Calu3 (cell line): ENCODE measurements at regions not wholly inside any gene's neighbourhood (a gene's known extent, or its start where the extent isn't known, plus 50 kb on each side); places are given as distances from the start of the nearest gene placed in this dataset.

Experiments
- BruUV-seq: library from RNA; stranded (reverse); fragments of 400-500 nt; replicated peaks from 2 replicates; lab custom pipeline; 2021; lab: Mats Ljungman, UMichigan
- CTCF ChIA-PET: fragments of 300-600 bp; sonication (Branson Sonifier 250); formaldehyde crosslinking; loops from one replicate; lab custom pipeline; 2022; ENCODE audit warnings: antibody characterized with exemption; lab: Charles Lee
- DNase-seq: peaks from one replicate; pipeline ENCODE4 v3.0.0; 2022
- H3K27ac Mint-ChIP-seq: one replicate; pipeline ENCODE4 v1.8.0; 2022; ENCODE audit warnings: mixed read lengths; ENCODE audit not compliant: unreplicated experiment
- H3K27me3 Mint-ChIP-seq: one replicate; pipeline ENCODE4 v1.8.0; 2022; ENCODE audit warnings: mixed read lengths; ENCODE audit not compliant: unreplicated experiment
- H3K36me3 Mint-ChIP-seq: one replicate; pipeline ENCODE4 v1.8.0; 2022; ENCODE audit warnings: mild to moderate bottlenecking, moderate library complexity, mixed read lengths; ENCODE audit not compliant: insufficient read depth, unreplicated experiment
- H3K4me1 Mint-ChIP-seq: one replicate; pipeline ENCODE4 v1.8.0; 2022; ENCODE audit warnings: mild to moderate bottlenecking, low read depth, mixed read lengths; ENCODE audit not compliant: unreplicated experiment
- H3K4me3 Mint-ChIP-seq: one replicate; pipeline ENCODE4 v1.8.0; 2022; ENCODE audit warnings: mild to moderate bottlenecking, low read depth, moderate library complexity, mixed read lengths; ENCODE audit not compliant: unreplicated experiment
- H3K9me3 Mint-ChIP-seq: one replicate; pipeline ENCODE4 v1.8.0; 2022; ENCODE audit warnings: low read depth, mixed read lengths; ENCODE audit not compliant: unreplicated experiment
- CTCF ChIP-seq: fragments of 200-600 bp; IDR thresholded peaks from one replicate; pipeline ENCODE4 v1.8.0; 2022; ENCODE audit warnings: antibody characterized with exemption; ENCODE audit not compliant: unreplicated experiment
- intact Hi-C: fragments of 100-400 bp; cut with micrococcal nuclease; formaldehyde crosslinking; loops from one replicate; pipeline ENCODE4 v1.10.0; 2022; ENCODE audit not compliant: unreplicated experiment

GRCh38 chr2:128726911-128727310 is 408.2 kb upstream of the HS6ST1 start:
- BruUV-seq: no TSS peak
- no peak overlapping the region for H3K27ac Mint-ChIP-seq
- H3K27me3 Mint-ChIP-seq: peaks cover 14% of the 10 kb centered on the region
- no peak overlapping the region for H3K4me3 Mint-ChIP-seq
- CTCF ChIA-PET: no interaction called here
- intact Hi-C loops: no loop called here
- no peak for TF ChIP-seq CTCF
- peaks cover 5% of the 10 kb centered on the region for H3K9me3 Mint-ChIP-seq
- H3K4me1 Mint-ChIP-seq: no peaks in the 10 kb centered on the region
- no peak for DNase-seq
- no peaks in the 10 kb centered on the region for H3K36me3 Mint-ChIP-seq

GRCh38 chr2:128727404-128727803 is 408.7 kb upstream of the HS6ST1 start:
- Mint-ChIP-seq H3K27me3 (peaks cover 14% of the 10 kb centered on the region), H3K4me1 (no peaks in the 10 kb centered on the region), H3K27ac (no peak overlapping the region), H3K4me3 (no peak overlapping the region), H3K36me3 (no peaks in the 10 kb centered on the region), H3K9me3 (peaks cover 5% of the 10 kb centered on the region)
- intact Hi-C loops: no loop called here
- BruUV-seq: no TSS peak
- TF ChIP-seq CTCF: no peak
- DNase-seq: no peak
- CTCF ChIA-PET: no interaction called here

GRCh38 chr2:128727914-128728313 is 409.2 kb upstream of the HS6ST1 start:
- Mint-ChIP-seq H3K27ac (no peak overlapping the region), H3K4me1 (no peaks in the 10 kb centered on the region), H3K4me3 (no peak overlapping the region), H3K9me3 (peaks cover 5% of the 10 kb centered on the region), H3K27me3 (peaks cover 14% of the 10 kb centered on the region), H3K36me3 (no peaks in the 10 kb centered on the region)
- TF ChIP-seq CTCF: no peak
- DNase-seq: no peak
- BruUV-seq: no TSS peak
- CTCF ChIA-PET: no interaction called here
- intact Hi-C loops: no loop called here

- intact Hi-C loops: no loop called here
- TF ChIP-seq CTCF: no peak
- H3K4me1 Mint-ChIP-seq: no peaks in the 10 kb centered on the region
- no peaks in the 10 kb centered on the region for H3K36me3 Mint-ChIP-seq
- no TSS peak for BruUV-seq
- peaks cover 5% of the 10 kb centered on the region for H3K9me3 Mint-ChIP-seq
- CTCF ChIA-PET: no interaction called here
- H3K27me3 Mint-ChIP-seq: peaks cover 14% of the 10 kb centered on the region
- H3K4me3 Mint-ChIP-seq: no peak overlapping the region
- no peak overlapping the region for H3K27ac Mint-ChIP-seq
- no peak for DNase-seq
Observed at GRCh38 chr2:128729051-128729450, 410.4 kb upstream of the HS6ST1 start.
